ENCODE measurements at regions not wholly inside any gene's neighbourhood (a gene's known extent, or its start where the extent isn't known, plus 50 kb on each side); places are given as distances from the start of the nearest gene placed in this dataset.

DNA sequence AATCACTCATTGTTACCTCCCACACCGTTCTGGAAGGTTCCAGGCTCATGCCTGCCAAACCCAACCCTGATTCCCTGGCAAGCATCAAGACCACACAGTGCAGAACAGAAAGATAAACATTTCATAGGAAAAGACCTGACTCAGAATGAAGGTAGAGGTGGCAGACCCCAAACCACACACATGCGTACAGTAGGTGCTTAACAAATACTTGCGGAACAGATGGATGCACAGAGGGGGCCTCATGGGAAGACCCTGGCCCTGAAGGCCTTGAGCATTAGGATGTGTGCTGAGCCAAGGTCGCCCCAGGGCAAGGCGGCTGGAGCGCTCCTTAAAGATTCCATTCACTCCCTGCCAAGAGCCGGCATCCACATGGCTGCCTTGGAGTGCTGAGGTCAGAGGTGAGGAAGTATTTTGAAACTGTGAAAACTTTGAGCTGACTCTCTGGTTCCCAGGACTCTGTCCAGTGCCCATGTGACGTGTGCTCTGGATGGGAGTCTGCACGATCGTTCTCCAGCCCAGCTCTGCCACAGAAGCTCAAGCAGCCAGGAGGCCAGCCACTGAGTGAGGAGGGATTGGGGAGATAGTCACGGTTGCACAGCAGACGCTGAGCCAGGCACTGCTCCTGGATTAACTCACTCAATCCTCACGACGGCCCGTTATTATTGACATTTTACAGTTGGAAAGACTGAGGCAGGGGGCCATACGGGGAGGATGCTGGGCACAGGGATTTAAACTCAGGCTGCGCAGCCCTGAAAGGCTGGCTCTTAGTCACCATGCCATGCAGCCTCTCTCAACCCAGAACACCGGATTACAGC, 65.5 kb upstream of the AFDN start:
- H3K36me3 ChIP-seq (ENCODE audit: insufficient read depth, low read length): no peaks in the 10 kb centered on the region
- no peaks in the 10 kb centered on the region for H3K9me3 ChIP-seq (ENCODE audit: low read length)
- H3K4me1 ChIP-seq (ENCODE audit: insufficient read depth, low read length, severe bottlenecking): no peaks in the 10 kb centered on the region
- no peaks in the 10 kb centered on the region for H4K20me1 ChIP-seq (ENCODE audit: insufficient read depth, low read length)
- no peaks in the 10 kb centered on the region for H3K9me2 ChIP-seq (ENCODE audit: low read depth, low read length)
- H2AFZ ChIP-seq (ENCODE audit: low read length): no peak overlapping the region
- no peak overlapping the region for H3K4me3 ChIP-seq (ENCODE audit: low read depth, low read length, poor library complexity, severe bottlenecking)
- TF ChIP-seq EZH2 (IDR thresholded peaks at IDR 0.05; ENCODE audit: borderline replicate concordance, low read length) (no peak), CTCF (IDR thresholded peaks at IDR 0.05; ENCODE audit: low read length) (no peak)
- no peaks in the 10 kb centered on the region for H3F3A ChIP-seq (ENCODE audit: insufficient read depth, low read length)
- no peaks in the 10 kb centered on the region for H3K79me2 ChIP-seq (ENCODE audit: insufficient read depth, low read length)
- H3K27ac ChIP-seq (ENCODE audit: low read depth, low read length, poor library complexity, severe bottlenecking): no peak overlapping the region
- H3K27me3 ChIP-seq (ENCODE audit: insufficient read depth, low read length): no peaks in the 10 kb centered on the region
- H3K9ac ChIP-seq (ENCODE audit: low read length): no peak overlapping the region
- H3K4me2 ChIP-seq (ENCODE audit: low read length): no peak overlapping the region

DNA sequence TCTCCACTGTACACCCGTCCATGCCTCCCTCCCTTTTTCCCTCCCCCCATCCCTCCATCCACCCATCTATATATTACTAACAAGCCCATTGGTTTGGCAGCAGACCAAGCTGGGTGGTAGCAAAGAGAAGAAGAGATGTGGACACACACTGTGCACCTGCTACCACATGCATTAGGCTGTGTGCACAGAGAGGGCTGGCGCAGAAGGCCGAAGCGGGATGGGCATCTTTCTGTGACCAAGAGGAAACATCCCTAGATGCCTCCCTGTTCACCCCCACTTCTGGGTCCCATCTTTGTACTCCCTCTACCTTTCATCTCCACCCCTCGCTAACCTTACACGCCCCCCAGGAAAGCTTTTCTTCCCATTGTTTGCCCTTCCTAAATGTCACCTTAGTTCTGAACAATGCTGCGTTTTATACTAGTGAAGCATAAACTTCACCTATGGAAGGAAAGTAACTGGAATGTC, 64.9 kb upstream of the AFDN start:
- Histone ChIP-seq H3K4me2 (ENCODE audit: low read length) (no peak overlapping the region), H3K4me1 (ENCODE audit: insufficient read depth, low read length, severe bottlenecking) (no peaks in the 10 kb centered on the region), H3K79me2 (ENCODE audit: insufficient read depth, low read length) (no peaks in the 10 kb centered on the region), H4K20me1 (ENCODE audit: insufficient read depth, low read length) (no peaks in the 10 kb centered on the region), H3K9ac (ENCODE audit: low read length) (no peak overlapping the region), H3K27ac (ENCODE audit: low read depth, low read length, poor library complexity, severe bottlenecking) (no peak overlapping the region), H3F3A (ENCODE audit: insufficient read depth, low read length) (no peaks in the 10 kb centered on the region), H2AFZ (ENCODE audit: low read length) (no peak overlapping the region), H3K4me3 (ENCODE audit: low read depth, low read length, poor library complexity, severe bottlenecking) (no peak overlapping the region), H3K9me2 (ENCODE audit: low read depth, low read length) (no peaks in the 10 kb centered on the region), H3K36me3 (ENCODE audit: insufficient read depth, low read length) (no peaks in the 10 kb centered on the region), H3K27me3 (ENCODE audit: insufficient read depth, low read length) (no peaks in the 10 kb centered on the region), H3K9me3 (ENCODE audit: low read length) (no peaks in the 10 kb centered on the region)
- TF ChIP-seq CTCF (IDR thresholded peaks at IDR 0.05; ENCODE audit: low read length) (no peak), EZH2 (IDR thresholded peaks at IDR 0.05; ENCODE audit: borderline replicate concordance, low read length) (no peak)

DNA sequence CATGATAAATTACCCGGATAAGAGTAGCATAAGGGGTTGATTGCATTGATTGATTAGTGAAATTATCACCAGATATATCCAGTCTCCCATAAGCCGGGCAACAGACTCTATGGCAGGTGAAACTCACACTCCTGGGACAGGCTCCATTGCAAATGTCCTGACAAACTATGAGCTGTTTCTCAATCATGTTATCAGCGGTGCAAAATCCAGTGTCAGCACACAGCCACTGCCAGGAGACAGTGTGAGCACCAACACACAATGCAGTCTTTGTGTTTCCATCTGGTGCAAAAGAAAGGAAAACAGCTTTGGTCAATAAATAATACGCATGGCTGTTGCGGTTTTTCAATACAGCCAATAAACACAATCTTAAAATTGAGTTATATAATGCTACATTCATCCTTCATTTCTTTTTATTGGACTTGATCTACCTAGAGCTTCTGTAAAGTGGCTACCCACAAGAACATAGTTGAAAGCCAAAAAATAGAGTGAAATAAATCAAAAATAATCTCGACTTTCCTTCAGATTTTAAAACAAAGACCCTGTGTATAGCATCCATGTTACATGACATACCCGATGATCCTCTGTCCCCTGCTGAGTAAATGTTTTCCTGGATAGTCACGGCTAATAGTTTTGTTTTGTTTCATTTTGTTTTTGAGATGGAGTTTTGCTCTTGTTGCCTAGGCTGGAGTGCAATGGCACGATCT, 64.3 kb upstream of the AFDN start:
- no peak for TF ChIP-seq CTCF (IDR thresholded peaks at IDR 0.05; ENCODE audit: low read length)
- no peak for TF ChIP-seq EZH2 (IDR thresholded peaks at IDR 0.05; ENCODE audit: borderline replicate concordance, low read length)
- Histone ChIP-seq H2AFZ (ENCODE audit: low read length) (no peak overlapping the region), H3K9me3 (ENCODE audit: low read length) (no peaks in the 10 kb centered on the region), H3F3A (ENCODE audit: insufficient read depth, low read length) (no peaks in the 10 kb centered on the region), H3K27ac (ENCODE audit: low read depth, low read length, poor library complexity, severe bottlenecking) (no peak overlapping the region), H3K9ac (ENCODE audit: low read length) (no peak overlapping the region), H3K36me3 (ENCODE audit: insufficient read depth, low read length) (no peaks in the 10 kb centered on the region), H3K9me2 (ENCODE audit: low read depth, low read length) (no peaks in the 10 kb centered on the region), H3K4me2 (ENCODE audit: low read length) (no peak overlapping the region), H3K27me3 (ENCODE audit: insufficient read depth, low read length) (no peaks in the 10 kb centered on the region), H3K79me2 (ENCODE audit: insufficient read depth, low read length) (no peaks in the 10 kb centered on the region), H3K4me1 (ENCODE audit: insufficient read depth, low read length, severe bottlenecking) (no peaks in the 10 kb centered on the region), H3K4me3 (ENCODE audit: low read depth, low read length, poor library complexity, severe bottlenecking) (no peak overlapping the region), H4K20me1 (ENCODE audit: insufficient read depth, low read length) (no peaks in the 10 kb centered on the region)

All from OCI-LY1 (cell line).